ENCODE measurements at regions not wholly inside any gene's neighbourhood (a gene's known extent, or its start where the extent isn't known, plus 50 kb on each side); places are given as distances from the start of the nearest gene placed in this dataset.
"Not testable (repeated sequence)": the region's sequence is repeated elsewhere in the genome, so short reads cannot be mapped to it uniquely, and the experiment has no call there.

DNA sequence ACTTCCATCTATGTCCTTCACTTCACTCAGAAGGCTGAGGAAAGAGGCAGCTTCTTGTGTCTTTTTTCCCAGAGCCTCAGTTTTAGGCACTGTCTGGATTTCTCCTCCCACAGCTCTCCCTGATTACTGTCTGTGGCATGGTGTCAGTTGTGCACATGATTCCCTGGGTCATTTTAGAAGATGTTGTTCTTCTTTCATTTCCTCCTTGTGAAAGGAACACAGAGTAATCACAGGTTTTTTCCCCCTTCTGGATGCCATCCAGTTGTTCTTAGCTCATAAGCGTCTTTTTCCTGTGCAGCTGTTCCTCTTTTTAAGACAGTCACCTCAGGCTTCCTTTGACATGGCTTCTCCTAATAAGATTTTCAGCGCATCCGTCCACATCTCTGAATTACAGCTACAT is 212.2 kb downstream of the FAM181B start:
- ATAC-seq: no peak
- TF ChIP-seq, protein P1, sequence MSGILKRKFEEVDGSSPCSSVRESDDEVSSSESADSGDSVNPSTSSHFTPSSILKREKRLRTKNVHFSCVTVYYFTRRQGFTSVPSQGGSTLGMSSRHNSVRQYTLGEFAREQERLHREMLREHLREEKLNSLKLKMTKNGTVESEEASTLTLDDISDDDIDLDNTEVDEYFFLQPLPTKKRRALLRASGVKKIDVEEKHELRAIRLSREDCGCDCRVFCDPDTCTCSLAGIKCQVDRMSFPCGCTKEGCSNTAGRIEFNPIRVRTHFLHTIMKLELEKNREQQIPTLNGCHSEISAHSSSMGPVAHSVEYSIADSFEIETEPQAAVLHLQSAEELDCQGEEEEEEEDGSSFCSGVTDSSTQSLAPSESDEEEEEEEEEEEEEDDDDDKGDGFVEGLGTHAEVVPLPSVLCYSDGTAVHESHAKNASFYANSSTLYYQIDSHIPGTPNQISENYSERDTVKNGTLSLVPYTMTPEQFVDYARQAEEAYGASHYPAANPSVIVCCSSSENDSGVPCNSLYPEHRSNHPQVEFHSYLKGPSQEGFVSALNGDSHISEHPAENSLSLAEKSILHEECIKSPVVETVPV (CRISPR knock-in tag; IDR thresholded peaks at IDR 0.05): no peak
- TF ChIP-seq TOX (CRISPR knock-in tag; IDR thresholded peaks at IDR 0.05; ENCODE audit: borderline replicate concordance) (no peak), TCF4 (CRISPR knock-in tag; IDR thresholded peaks at IDR 0.05; ENCODE audit: borderline replicate concordance) (no peak), GLIS3 (CRISPR knock-in tag; IDR thresholded peaks at IDR 0.05) (no peak), ZFP30 (CRISPR knock-in tag; IDR thresholded peaks at IDR 0.05) (no peak), ZFP3 (CRISPR knock-in tag; IDR thresholded peaks at IDR 0.05) (no peak), PPARA (CRISPR knock-in tag; IDR thresholded peaks at IDR 0.05; ENCODE audit: borderline replicate concordance) (no peak), ZNF70 (CRISPR knock-in tag; IDR thresholded peaks at IDR 0.05) (no peak), ZNF565 (CRISPR knock-in tag; conservative IDR thresholded peaks at IDR 0.05; ENCODE audit: low read depth) (no peak), BACH2 (CRISPR knock-in tag; IDR thresholded peaks at IDR 0.05; ENCODE audit: borderline replicate concordance) (no peak), OSR1 (CRISPR knock-in tag; IDR thresholded peaks at IDR 0.05) (no peak), SNAI2 (CRISPR knock-in tag; IDR thresholded peaks at IDR 0.05) (no peak)
- TF ChIP-seq, protein P2, sequence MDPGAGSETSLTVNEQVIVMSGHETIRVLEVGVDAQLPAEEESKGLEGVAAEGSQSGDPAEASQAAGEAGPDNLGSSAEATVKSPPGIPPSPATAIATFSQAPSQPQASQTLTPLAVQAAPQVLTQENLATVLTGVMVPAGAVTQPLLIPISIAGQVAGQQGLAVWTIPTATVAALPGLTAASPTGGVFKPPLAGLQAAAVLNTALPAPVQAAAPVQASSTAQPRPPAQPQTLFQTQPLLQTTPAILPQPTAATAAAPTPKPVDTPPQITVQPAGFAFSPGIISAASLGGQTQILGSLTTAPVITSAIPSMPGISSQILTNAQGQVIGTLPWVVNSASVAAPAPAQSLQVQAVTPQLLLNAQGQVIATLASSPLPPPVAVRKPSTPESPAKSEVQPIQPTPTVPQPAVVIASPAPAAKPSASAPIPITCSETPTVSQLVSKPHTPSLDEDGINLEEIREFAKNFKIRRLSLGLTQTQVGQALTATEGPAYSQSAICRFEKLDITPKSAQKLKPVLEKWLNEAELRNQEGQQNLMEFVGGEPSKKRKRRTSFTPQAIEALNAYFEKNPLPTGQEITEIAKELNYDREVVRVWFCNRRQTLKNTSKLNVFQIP (CRISPR knock-in tag; IDR thresholded peaks at IDR 0.05; ENCODE audit: borderline replicate concordance, low read depth): no peak
- TF ChIP-seq, protein P3, sequence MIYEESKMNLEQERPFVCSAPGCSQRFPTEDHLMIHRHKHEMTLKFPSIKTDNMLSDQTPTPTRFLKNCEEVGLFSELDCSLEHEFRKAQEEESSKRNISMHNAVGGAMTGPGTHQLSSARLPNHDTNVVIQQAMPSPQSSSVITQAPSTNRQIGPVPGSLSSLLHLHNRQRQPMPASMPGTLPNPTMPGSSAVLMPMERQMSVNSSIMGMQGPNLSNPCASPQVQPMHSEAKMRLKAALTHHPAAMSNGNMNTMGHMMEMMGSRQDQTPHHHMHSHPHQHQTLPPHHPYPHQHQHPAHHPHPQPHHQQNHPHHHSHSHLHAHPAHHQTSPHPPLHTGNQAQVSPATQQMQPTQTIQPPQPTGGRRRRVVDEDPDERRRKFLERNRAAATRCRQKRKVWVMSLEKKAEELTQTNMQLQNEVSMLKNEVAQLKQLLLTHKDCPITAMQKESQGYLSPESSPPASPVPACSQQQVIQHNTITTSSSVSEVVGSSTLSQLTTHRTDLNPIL (CRISPR knock-in tag; IDR thresholded peaks at IDR 0.05; ENCODE audit: low read depth): no peak

DNA sequence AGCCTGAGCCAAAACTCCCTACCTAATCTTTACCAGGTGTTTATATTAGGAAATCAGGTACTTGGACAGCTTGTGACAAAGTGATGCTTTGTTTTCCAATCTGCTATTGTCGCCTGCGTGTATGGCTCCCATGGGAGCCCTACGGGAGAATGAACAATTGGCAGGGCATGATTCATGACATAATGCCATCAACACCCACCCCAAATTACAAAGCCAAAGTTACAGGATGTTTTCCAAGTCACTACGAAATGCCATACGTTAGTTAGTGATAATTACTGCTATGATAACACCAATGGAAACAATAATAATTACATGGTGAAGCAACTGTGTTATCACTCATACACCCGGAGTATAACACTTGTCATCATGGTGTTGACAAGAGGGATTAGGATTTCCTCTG is 226.4 kb downstream of the FAM181B start:
- TF ChIP-seq BACH2 (CRISPR knock-in tag; IDR thresholded peaks at IDR 0.05; ENCODE audit: borderline replicate concordance): no peak
- TF ChIP-seq, protein P4, sequence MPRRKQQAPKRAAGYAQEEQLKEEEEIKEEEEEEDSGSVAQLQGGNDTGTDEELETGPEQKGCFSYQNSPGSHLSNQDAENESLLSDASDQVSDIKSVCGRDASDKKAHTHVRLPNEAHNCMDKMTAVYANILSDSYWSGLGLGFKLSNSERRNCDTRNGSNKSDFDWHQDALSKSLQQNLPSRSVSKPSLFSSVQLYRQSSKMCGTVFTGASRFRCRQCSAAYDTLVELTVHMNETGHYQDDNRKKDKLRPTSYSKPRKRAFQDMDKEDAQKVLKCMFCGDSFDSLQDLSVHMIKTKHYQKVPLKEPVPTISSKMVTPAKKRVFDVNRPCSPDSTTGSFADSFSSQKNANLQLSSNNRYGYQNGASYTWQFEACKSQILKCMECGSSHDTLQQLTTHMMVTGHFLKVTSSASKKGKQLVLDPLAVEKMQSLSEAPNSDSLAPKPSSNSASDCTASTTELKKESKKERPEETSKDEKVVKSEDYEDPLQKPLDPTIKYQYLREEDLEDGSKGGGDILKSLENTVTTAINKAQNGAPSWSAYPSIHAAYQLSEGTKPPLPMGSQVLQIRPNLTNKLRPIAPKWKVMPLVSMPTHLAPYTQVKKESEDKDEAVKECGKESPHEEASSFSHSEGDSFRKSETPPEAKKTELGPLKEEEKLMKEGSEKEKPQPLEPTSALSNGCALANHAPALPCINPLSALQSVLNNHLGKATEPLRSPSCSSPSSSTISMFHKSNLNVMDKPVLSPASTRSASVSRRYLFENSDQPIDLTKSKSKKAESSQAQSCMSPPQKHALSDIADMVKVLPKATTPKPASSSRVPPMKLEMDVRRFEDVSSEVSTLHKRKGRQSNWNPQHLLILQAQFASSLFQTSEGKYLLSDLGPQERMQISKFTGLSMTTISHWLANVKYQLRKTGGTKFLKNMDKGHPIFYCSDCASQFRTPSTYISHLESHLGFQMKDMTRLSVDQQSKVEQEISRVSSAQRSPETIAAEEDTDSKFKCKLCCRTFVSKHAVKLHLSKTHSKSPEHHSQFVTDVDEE (CRISPR knock-in tag; IDR thresholded peaks at IDR 0.05): no peak
- no peak for TF ChIP-seq ISL1 (CRISPR knock-in tag; IDR thresholded peaks at IDR 0.05)
- no peak for TF ChIP-seq TOX (CRISPR knock-in tag; IDR thresholded peaks at IDR 0.05; ENCODE audit: borderline replicate concordance)
- no peak for TF ChIP-seq ZFP3 (CRISPR knock-in tag; IDR thresholded peaks at IDR 0.05)
- TF ChIP-seq RARB (CRISPR knock-in tag; IDR thresholded peaks at IDR 0.05): no peak
- no peak for TF ChIP-seq GLIS3 (CRISPR knock-in tag; IDR thresholded peaks at IDR 0.05)
- no peak for TF ChIP-seq ESRRG (CRISPR knock-in tag; IDR thresholded peaks at IDR 0.05)
- no peak for TF ChIP-seq ZNF565 (CRISPR knock-in tag; conservative IDR thresholded peaks at IDR 0.05; ENCODE audit: low read depth)
- no peak for TF ChIP-seq ZC3H10 (CRISPR knock-in tag; IDR thresholded peaks at IDR 0.05)
- TF ChIP-seq PPARA (CRISPR knock-in tag; IDR thresholded peaks at IDR 0.05; ENCODE audit: borderline replicate concordance): no peak
- TF ChIP-seq ZNF70 (CRISPR knock-in tag; IDR thresholded peaks at IDR 0.05): no peak
- ATAC-seq: no peak

DNA sequence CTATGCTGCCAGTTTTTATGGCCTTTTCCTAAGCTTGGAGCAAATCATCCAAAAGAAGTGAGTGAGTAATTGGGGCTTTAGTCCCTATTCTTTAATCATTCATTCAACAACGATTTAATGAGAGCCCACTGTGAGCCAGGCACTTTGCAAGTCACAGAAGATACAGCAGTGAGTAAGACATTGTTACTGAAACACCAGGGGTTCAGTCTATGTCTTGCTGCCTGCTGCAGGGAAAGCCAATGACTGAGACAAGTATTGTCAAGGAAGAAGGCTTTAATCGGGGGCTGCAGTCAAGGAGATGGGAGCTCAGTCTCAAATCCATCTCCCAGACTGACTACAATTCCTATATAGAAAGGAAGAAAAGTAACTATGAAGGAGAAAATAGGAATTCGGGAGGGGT is 228.3 kb downstream of the FAM181B start:
- TF ChIP-seq, protein P5, sequence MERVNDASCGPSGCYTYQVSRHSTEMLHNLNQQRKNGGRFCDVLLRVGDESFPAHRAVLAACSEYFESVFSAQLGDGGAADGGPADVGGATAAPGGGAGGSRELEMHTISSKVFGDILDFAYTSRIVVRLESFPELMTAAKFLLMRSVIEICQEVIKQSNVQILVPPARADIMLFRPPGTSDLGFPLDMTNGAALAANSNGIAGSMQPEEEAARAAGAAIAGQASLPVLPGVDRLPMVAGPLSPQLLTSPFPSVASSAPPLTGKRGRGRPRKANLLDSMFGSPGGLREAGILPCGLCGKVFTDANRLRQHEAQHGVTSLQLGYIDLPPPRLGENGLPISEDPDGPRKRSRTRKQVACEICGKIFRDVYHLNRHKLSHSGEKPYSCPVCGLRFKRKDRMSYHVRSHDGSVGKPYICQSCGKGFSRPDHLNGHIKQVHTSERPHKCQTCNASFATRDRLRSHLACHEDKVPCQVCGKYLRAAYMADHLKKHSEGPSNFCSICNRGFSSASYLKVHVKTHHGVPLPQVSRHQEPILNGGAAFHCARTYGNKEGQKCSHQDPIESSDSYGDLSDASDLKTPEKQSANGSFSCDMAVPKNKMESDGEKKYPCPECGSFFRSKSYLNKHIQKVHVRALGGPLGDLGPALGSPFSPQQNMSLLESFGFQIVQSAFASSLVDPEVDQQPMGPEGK (CRISPR knock-in tag; IDR thresholded peaks at IDR 0.05; ENCODE audit: borderline replicate concordance): no peak
- TF ChIP-seq BACH2 (CRISPR knock-in tag; IDR thresholded peaks at IDR 0.05; ENCODE audit: borderline replicate concordance) (no peak), ZNF8 (CRISPR knock-in tag; IDR thresholded peaks at IDR 0.05) (no peak), CSDC2 (CRISPR knock-in tag; IDR thresholded peaks at IDR 0.05) (no peak), RARB (CRISPR knock-in tag; IDR thresholded peaks at IDR 0.05) (no peak), ZC3H10 (CRISPR knock-in tag; IDR thresholded peaks at IDR 0.05) (no peak), ISL1 (CRISPR knock-in tag; IDR thresholded peaks at IDR 0.05) (no peak), TOX (CRISPR knock-in tag; IDR thresholded peaks at IDR 0.05; ENCODE audit: borderline replicate concordance) (no peak), ZFP30 (CRISPR knock-in tag; IDR thresholded peaks at IDR 0.05) (no peak)
- no peak for ATAC-seq

DNA sequence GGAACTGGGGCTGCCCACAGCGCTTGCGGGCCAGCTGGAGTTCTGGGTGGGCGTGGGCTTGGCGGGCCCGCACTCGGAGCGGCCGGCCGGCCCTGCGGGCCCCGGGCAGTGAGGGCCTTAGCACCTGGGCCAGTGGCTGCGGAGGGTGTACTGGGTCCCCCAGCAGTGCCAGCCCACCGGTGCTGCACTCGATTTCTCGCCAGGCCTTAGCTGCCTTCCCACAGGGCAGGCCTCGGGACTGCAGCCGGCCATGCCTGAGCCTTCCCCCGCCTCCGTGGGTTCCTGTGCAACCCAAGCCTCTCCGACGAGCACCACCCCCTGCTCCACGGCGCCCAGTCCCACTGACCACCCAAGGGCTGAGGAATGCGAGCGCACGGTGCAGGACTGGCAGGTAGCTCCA is 232.5 kb downstream of the FAM181B start:
- not testable (repeated sequence) for ATAC-seq

Measured in SK-N-SH treated with all-trans-retinoic acid at 6 μM for 48 hours (cell line).